ENCODE measurements at regions not wholly inside any gene's neighbourhood (a gene's known extent, or its start where the extent isn't known, plus 50 kb on each side); places are given as distances from the start of the nearest gene placed in this dataset.
"Not testable (repeated sequence)": the region's sequence is repeated elsewhere in the genome, so short reads cannot be mapped to it uniquely, and the experiment has no call there.

DNA sequence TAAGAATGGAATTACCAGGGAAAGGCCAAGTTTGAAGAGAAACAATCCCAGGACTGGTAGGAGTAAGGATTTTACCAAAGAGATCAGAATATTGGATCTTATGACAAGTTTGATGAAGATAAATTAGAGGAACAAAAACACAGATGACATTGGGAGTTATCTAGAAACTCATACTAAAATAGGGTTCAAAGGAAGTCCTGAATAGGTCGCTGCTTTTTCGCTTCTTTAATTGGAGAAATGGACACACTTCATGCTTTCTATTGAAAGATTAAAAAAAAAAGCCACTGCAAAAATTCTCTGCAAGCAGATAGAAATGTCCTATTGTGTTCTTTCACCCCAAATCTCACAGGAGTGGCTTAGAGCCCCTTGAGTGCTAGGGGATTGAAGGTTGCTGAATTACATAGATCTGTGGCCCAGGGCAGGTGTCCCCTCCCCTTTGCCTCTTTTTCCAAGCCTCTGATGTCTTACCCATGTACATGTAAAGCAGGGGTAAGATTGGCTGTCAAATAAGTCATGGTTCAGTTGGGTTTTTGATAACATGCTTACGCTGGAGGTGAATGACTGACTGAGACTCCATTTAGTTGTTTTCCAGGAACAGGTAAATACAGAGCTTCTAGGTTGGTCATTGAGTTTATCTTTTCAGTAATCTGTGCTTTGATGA, 152.0 kb downstream of the OR13A1 start:
- H3K4me2 ChIP-seq: no peak overlapping the region
- peaks cover 0 to 13% (median 0%) of the 10 kb centered on the region in 10 experiments; a peak in 5 of 20 replicates for H3K4me1 ChIP-seq
- no peak for TF ChIP-seq Cebpa-rat (IDR thresholded peaks at IDR 0.05)
- no peaks in the 10 kb centered on the region for H3K36me3 ChIP-seq
- H3K27ac ChIP-seq: no peak overlapping the region
- no peak overlapping the region for H3K4me3 ChIP-seq
- H3K9ac ChIP-seq: no peak overlapping the region
- no peaks in the 10 kb centered on the region for H3K9me3 ChIP-seq (replicated peaks in 1 of 11)
- no peaks in the 10 kb centered on the region for H3K27me3 ChIP-seq
- no peaks in the 10 kb centered on the region for H4K20me1 ChIP-seq

DNA sequence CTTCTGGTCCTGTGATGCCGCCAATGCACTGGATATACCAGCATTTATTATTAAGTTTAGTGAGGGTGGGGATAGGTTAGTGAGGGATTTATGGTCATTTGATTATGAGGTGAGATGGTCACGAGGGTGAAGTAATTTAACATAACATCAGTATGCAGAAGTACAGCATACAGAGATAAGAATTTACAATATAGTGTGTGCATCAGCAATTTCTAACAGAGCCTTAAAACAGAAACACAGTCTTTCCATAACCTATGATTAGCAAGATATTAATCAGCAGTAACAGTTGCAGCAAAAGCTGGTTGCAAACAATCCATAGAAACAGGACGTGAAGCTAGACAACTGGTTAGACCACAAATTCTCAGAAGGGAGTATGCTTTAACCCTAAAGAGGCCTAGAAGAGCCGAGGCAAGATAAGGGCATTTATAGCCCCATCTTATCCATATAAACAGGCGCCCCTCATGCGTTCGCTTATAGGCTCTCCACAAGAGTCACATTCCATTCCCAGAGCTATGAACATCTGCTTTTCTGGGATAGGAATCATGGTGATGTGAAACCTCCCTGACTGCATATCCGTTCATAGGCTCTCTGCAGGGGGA, 139.8 kb downstream of the OR13A1 start:
- H3K9me3 ChIP-seq (replicated peaks in 1 of 11); H3K27me3 ChIP-seq; H3K4me2 ChIP-seq; H3K36me3 ChIP-seq; H3K9ac ChIP-seq; H3K4me1 ChIP-seq; H3K27ac ChIP-seq; H3K4me3 ChIP-seq; H4K20me1 ChIP-seq: not testable (repeated sequence)

- H3K9ac ChIP-seq: no peak overlapping the region
- no peak overlapping the region for H3K4me3 ChIP-seq
- H3K27me3 ChIP-seq: no peaks in the 10 kb centered on the region
- H3K4me1 ChIP-seq: no peaks in the 10 kb centered on the region
- H3K4me2 ChIP-seq: no peak overlapping the region
- no peak for TF ChIP-seq Cebpa-rat (IDR thresholded peaks at IDR 0.05)
- no peaks in the 10 kb centered on the region for H3K36me3 ChIP-seq
- no peak overlapping the region for H3K27ac ChIP-seq
- 0 out of 22 replicates have a peak, but pooled peaks cover 0 to 7% (median 0%) of the 10 kb centered on the region in 11 experiments for H3K9me3 ChIP-seq (replicated peaks in 1 of 11)
- no peaks in the 10 kb centered on the region for H4K20me1 ChIP-seq
Observed at GRCh38 chr10:45179691-45180090, 135.7 kb downstream of the OR13A1 start.

DNA sequence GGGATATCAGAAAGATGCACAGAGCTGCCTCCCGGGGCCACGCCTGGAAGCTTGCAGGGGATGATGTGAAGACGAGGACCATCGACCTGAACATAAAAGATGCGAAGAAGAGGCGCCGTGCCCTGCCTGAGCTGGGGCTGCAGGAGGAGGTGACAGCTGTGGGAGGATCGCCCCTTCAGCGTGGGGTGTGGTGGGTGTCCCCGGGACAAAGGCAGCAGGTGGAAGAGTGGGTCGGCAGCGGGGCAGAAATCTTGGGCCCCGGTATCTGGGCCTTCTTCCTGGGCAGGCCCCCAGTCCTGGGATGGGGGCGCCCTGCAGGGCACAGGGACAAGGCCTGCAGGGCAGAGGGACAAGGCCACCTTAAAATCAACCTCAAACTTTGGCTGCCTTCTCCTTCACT, 134.9 kb downstream of the OR13A1 start:
- Histone ChIP-seq H3K9me3 (replicated peaks in 1 of 11) (0 out of 22 replicates have a peak, but pooled peaks cover 0 to 7% (median 0%) of the 10 kb centered on the region in 11 experiments), H3K27me3 (no peaks in the 10 kb centered on the region), H3K27ac (no peak overlapping the region), H3K9ac (no peak overlapping the region), H3K4me3 (no peak overlapping the region), H3K36me3 (no peaks in the 10 kb centered on the region), H3K4me1 (no peaks in the 10 kb centered on the region), H4K20me1 (no peaks in the 10 kb centered on the region), H3K4me2 (no peak overlapping the region)
- no peak for TF ChIP-seq Cebpa-rat (IDR thresholded peaks at IDR 0.05)

- Histone ChIP-seq H3K4me2 (no peak overlapping the region), H3K9me3 (replicated peaks in 1 of 11) (0 out of 22 replicates have a peak, but pooled peaks cover 0 to 7% (median 0%) of the 10 kb centered on the region in 11 experiments), H4K20me1 (no peaks in the 10 kb centered on the region), H3K27me3 (no peaks in the 10 kb centered on the region), H3K27ac (no peak overlapping the region), H3K4me3 (no peak overlapping the region), H3K36me3 (no peaks in the 10 kb centered on the region), H3K9ac (no peak overlapping the region), H3K4me1 (no peaks in the 10 kb centered on the region)
- no peak for TF ChIP-seq Cebpa-rat (IDR thresholded peaks at IDR 0.05)
Observed at GRCh38 chr10:45180946-45181875, 134.2 kb downstream of the OR13A1 start.

- Histone ChIP-seq H4K20me1 (no peaks in the 10 kb centered on the region), H3K27me3 (no peaks in the 10 kb centered on the region), H3K9ac (no peak overlapping the region), H3K4me3 (no peak overlapping the region), H3K36me3 (no peaks in the 10 kb centered on the region), H3K4me2 (no peak overlapping the region), H3K27ac (no peak overlapping the region), H3K4me1 (no peaks in the 10 kb centered on the region), H3K9me3 (replicated peaks in 1 of 11) (0 out of 22 replicates have a peak, but pooled peaks cover 0 to 7% (median 0%) of the 10 kb centered on the region in 11 experiments)
- TF ChIP-seq Cebpa-rat (IDR thresholded peaks at IDR 0.05): no peak
Observed at GRCh38 chr10:45183174-45183573, 132.2 kb downstream of the OR13A1 start.

- Histone ChIP-seq H3K9ac (no peak overlapping the region), H3K27me3 (no peaks in the 10 kb centered on the region), H3K27ac (no peak overlapping the region), H3K4me3 (no peak overlapping the region), H3K4me1 (peaks cover 0 to 4% (median 0%) of the 10 kb centered on the region in 10 experiments; a peak in 2 of 20 replicates), H3K36me3 (no peaks in the 10 kb centered on the region), H3K9me3 (replicated peaks in 1 of 11) (peaks cover 10 to 19% (median 17%) of the 10 kb centered on the region in 11 experiments; a peak in 21 of 22 replicates), H4K20me1 (no peaks in the 10 kb centered on the region), H3K4me2 (no peak overlapping the region)
- no peak for TF ChIP-seq Cebpa-rat (IDR thresholded peaks at IDR 0.05)
Observed at GRCh38 chr10:45197816-45198485, 117.5 kb downstream of the OR13A1 start.

- H3K27ac ChIP-seq: no peak overlapping the region
- H3K36me3 ChIP-seq: no peaks in the 10 kb centered on the region
- H3K9me3 ChIP-seq (replicated peaks in 1 of 11): peaks cover 10 to 19% (median 17%) of the 10 kb centered on the region in 11 experiments; a peak in 21 of 22 replicates
- H3K4me3 ChIP-seq: no peak overlapping the region
- peaks cover 0 to 4% (median 0%) of the 10 kb centered on the region in 10 experiments; a peak in 2 of 20 replicates for H3K4me1 ChIP-seq
- TF ChIP-seq Cebpa-rat (IDR thresholded peaks at IDR 0.05): no peak
- H4K20me1 ChIP-seq: no peaks in the 10 kb centered on the region
- no peak overlapping the region for H3K4me2 ChIP-seq
- no peaks in the 10 kb centered on the region for H3K27me3 ChIP-seq
- H3K9ac ChIP-seq: no peak overlapping the region
Observed at GRCh38 chr10:45198486-45199204, 116.8 kb downstream of the OR13A1 start.
